GM21825 (cell line): ENCODE measurements at regions not wholly inside any gene's neighbourhood (a gene's known extent, or its start where the extent isn't known, plus 50 kb on each side); places are given as distances from the start of the nearest gene placed in this dataset.

Experiments used
- ATAC-seq: cut with Tn5 transposase; IDR thresholded peaks from one replicate; pipeline ENCODE4 v1.9.1; 2021; ENCODE audit warnings: mild to moderate bottlenecking, moderate library complexity; ENCODE audit not compliant: unreplicated experiment

DNA sequence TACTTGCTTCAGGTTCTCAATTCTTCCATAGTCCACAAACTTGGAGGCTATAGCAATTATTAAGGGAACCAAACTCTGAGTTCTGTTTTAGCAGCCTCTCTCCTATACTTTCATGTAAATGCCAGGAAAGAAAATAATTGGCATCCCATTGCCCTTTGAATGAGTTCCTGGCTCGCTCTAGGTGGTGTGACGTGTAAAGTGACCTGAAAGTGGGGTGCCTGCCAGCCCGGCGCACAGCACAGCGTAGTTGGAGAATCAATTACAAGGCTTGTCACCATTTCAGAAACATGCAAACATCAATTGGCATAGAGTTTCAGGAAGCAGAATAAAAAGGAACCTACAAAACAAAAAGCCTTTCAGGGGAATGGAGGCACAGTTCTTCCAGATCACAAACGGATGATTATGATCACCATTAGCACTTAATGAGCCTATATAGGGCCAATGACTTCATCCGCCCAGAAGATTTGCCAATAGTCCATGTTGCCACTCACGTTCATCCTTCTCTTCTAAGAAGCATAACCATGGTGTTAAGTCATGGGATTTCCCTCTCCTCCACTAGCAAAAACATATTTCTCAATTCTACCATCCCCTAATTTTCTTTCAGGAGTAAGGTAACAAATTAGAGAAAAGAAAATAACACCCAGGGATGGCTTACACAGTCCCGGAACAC is 354.6 kb upstream of the ADGRL2 start:
- ATAC-seq, result no peak

DNA sequence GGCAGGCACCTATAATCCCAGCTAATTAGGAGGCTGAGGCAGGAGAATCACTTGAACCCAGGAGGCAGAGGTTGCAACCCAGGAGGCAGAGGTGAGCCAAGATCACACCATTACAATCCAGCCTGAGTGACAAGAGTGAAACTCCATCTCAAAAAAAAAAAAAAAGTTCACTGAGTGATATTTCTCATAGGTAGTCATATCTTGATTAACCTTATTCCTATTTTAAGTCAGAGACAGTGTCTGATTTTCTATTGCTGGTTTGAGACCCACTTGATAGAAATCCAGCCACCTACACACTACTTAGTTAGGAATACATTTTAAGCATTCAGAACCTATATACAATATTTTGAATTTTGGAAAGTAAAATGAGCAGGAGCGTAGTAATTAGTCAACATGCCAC is 357.4 kb upstream of the ADGRL2 start:
- ATAC-seq, result no peak

GRCh38 chr1:81439046-81439823 is 361.5 kb upstream of the ADGRL2 start:
- ATAC-seq, result no peak

DNA sequence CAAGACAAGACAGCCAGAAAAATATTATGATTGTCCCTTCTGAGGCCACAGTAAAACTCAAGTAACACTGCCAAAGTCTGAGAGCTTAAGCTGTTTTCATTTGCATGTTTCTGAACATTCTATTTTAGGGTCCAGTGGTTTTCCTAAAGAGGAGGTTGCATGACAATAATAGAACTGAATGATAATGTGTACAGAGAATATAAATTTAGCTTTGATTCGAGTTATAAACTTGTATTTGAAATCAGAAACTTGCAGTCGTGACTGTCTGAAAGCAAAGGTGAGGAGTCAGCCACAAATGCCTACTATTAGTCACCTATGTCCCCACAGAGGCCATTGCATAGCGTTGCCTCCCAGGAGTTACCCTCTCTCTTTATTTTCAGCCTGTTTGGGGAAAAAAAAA is 363.1 kb upstream of the ADGRL2 start:
- peak; percentile 64 for ATAC-seq

DNA sequence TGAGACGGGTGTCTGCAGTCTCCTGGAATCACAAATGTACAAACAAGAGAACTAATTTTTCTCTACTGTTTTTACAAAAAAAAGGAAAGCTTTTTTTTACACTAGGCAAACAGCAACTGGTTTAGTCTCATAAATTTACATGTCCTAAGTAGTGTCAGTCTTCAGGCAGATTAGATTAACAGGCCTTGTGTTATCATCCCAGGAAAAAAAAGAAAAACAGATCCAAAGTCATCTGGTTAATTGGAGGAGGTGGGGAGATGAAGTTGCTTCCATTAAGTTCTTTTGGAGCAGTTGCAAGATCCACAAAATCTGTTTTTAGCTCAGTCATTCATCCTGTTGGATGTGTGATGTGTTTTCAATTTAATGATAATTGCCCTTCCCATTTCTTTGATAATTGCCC is 363.5 kb upstream of the ADGRL2 start:
- ATAC-seq, result no peak

DNA sequence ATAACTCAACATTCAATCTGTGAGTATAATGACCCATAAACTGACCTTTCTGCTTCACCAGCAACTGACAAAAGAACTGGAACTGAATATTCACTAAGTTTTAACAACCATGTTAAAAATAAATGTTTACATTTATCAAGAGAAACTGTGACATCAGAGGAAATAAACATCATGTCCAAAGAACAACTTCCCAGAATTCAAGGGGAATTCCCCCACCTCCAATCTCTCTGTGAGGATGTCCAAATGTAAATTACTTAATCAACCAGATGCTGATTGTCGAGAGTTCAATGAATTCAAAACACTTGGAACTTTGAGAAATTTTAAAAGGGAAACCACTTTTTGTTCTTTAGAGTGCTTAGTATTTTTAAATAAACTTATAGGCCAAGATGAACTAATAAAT is 365.6 kb upstream of the ADGRL2 start:
- no peak for ATAC-seq

- no peak for ATAC-seq
Measured at GRCh38 chr1:81433676-81434075, 367.1 kb upstream of the ADGRL2 start.

DNA sequence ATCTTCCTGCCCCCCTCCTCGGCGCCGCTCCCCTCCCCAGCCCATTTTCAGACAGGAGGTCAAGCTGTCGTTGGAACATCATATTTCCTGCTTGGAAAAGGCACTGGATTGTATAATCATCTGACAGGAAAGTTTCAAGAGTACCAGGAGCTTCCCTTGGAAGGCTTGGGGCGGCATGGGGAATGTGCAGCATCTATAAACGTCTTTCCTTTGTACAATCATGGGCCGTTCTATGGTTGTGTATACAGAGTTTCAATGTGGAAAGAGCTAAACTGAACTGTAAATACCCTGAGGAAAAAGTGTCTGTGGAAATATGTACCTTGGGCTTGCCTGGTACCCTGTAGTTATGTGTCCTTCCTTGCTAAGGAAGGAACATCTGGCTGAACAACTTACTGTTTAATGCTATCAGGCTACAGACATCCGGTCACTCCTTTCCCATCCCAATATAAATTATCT is 368.1 kb upstream of the ADGRL2 start:
- no peak for ATAC-seq

GRCh38 chr1:81432059-81432458 is 368.7 kb upstream of the ADGRL2 start:
- no peak for ATAC-seq

DNA sequence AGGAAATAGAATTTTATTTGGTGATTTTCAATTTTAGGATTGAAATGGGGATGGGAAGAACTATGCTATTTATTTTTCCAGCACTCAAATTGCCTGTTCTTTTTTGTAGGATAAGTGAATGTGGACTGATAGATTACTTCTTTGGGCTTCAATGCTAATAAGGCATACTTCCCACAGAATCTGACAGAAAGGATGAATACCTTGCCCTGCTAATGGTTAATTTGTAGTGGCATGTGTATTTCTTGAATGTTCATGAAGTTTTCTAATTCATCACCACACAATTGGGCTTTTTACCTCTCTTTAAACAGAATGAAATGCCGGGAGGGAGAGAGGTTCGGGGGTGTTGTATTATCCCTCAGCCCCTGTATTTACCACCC is 369.1 kb upstream of the ADGRL2 start:
- no peak for ATAC-seq

- ATAC-seq, result peak; percentile 43
Measured at GRCh38 chr1:81430955-81431623, 369.6 kb upstream of the ADGRL2 start.

DNA sequence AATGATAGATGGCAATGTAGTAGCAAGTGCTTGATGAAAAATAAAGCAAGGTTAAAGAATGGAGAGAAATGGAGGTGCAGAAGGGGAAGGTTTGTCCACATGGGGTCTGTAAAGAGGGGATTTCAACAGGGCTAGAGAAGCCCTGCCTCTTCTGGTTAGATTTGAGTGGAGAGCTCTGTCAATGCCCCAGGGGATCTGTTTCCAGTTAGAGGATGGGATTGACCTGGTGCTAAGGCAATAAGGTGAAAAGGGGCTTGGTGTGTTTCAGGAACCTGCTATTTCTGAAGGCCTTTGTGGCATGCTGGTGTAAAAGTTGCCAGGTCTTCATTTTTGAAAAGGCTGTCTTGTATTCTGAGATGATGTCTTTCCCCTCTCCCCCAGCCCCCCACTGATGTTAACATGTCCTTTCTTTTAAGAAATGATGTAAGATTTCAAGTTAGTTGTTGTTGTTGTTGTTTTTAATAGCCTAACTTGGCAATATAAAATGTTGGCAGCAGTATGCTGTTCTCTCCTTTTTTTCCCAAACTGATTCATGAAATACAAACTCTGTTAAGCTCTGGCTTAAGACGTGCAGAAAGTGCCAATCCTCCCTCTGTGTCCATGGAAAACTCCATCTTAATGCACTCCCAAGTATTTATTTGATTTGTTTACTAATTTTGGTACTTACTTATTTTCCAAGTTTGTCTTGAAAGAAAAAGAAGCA is 370.3 kb upstream of the ADGRL2 start:
- ATAC-seq, result no peak

GRCh38 chr1:81428998-81429397 is 371.7 kb upstream of the ADGRL2 start:
- ATAC-seq, result no peak

- ATAC-seq, result no peak
Measured at GRCh38 chr1:81424816-81425215, 375.9 kb upstream of the ADGRL2 start.

- no peak for ATAC-seq
Measured at GRCh38 chr1:81424061-81424460, 376.7 kb upstream of the ADGRL2 start.

GRCh38 chr1:81420760-81421159 is 380.0 kb upstream of the ADGRL2 start:
- ATAC-seq, result peak; percentile 88

DNA sequence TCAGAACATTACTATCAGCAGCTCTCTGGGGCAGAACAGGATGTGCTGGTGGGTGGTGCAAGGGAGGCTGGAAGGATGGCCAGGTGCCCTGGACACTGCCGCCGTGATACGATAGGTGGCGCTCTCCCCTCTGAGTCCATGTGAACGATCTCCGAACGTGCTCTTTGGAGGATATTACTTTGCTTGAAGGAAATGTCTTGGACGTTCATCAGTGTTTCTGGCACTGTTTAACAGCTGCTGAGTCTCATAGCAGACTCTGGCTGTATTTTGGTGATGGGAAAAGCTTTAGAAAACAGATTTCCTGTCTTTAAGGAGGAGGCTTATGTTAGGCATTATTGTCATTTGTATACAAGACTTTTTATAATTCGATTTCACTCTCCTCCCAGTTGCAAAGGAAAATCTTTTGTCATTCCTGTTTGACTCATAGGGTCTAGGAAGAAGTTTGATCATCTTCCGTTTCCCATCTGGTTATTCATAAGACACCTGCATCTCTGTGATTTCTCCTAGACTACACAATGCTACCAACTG is 386.2 kb upstream of the ADGRL2 start:
- ATAC-seq, result peak; percentile 94

DNA sequence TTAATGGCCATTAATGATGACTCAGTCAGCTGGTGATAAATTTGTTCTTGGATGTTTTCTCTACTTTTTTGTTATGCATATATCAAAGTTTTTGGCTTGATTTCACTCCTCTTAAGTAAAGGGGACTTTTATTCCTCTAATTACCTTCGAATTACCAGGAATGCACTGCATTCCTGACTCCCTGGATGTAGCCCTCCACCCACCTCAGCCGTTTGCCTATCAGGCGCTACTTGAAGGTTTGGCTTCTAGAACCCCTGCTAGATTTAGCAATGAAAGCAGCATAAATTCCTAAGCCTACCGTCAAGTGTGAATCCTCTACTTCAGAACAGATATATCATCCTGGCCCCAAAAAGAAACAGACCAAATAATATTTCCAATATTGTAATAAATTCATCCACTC is 387.8 kb upstream of the ADGRL2 start:
- ATAC-seq, result no peak

DNA sequence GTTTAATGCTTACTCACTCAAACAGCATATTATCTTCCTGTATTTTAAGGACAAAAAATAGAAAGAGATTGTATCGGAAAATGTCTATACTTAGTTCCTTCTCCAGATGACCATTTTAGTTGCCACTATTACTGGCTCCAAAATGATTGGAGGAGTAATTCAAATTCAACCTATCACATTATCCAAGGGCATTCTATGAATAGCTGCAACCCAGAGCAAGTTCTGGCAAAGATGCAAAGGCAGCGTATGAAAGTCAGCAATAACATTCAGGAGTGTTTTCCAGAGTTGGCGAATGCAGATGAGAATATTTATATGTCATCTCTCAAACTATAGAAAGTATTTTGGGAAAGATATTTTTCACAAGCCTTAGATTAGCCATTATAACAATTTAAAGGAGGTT is 389.8 kb upstream of the ADGRL2 start:
- ATAC-seq, result no peak

DNA sequence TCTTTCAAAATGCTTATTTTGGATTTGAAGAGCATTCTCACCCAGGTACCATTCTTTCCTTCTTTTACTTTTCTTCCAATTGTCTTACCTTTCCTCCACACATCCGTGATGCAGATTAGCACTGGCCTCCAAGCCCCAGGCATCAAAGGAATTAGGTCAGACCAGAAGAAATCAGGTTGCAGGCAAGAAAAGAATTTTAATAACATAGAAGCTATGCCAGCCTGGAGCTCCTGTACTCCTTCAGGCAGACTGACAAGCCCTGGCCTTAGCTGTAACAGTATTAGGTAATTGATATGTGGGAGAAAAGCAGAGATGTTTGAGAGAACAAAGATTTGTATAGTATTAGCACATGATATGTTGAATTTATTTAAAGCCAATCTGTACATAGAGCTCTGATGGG is 390.4 kb upstream of the ADGRL2 start:
- ATAC-seq, result no peak

- ATAC-seq, result no peak
Measured at GRCh38 chr1:81409780-81410274, 390.9 kb upstream of the ADGRL2 start.
